ENCODE measurements at regions not wholly inside any gene's neighbourhood (a gene's known extent, or its start where the extent isn't known, plus 50 kb on each side); places are given as distances from the start of the nearest gene placed in this dataset.
"Not testable (repeated sequence)": the region's sequence is repeated elsewhere in the genome, so short reads cannot be mapped to it uniquely, and the experiment has no call there.

DNA sequence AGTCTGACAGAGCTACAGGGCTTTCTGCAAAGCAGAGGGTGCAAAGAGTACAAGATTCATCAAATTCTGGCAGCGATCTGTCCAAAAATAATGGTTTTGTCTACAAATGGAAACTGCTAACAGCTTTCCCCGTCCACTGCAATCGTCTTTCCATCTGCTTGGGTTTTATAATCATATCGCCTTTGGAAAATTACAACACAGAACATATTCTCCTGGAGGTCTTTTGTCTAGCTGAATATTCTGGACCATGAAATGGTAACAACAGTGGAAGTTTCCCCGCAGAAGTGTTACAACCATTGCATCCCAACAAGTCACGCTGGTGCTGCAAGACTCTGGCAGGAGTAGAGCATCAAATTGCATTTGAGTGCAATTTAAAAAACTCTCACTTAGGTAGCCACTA lies 101.2 kb upstream of the BOD1L1 start:
- DNase-seq, result no peak
- H3K9me3 ChIP-seq, result no peaks in the 10 kb centered on the region
- no peak overlapping the region for H3K4me3 ChIP-seq
- no peaks in the 10 kb centered on the region for H3K27me3 ChIP-seq
- no peaks in the 10 kb centered on the region for H3K36me3 ChIP-seq

DNA sequence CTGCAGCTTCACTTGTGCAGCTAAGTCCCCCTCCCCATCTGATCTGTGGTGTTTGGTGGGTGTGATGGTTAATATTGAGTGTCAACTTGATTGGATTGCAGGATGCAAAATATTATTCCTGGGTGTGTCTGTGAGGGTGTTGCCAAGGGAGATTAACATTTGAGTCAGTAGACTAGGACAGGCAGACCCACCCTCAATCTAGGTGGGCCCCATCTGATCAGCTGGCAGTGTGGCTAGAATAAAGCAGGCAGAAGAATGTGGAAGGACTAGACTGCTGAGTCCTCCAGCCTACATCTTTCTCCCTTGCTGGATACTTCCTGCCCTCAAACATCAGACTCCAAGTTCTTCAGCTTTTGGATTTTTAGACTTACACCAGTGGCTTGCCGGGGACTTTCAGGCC lies 103.5 kb upstream of the BOD1L1 start:
- Histone ChIP-seq H3K9me3 (no peaks in the 10 kb centered on the region), H3K4me3 (no peak overlapping the region), H3K36me3 (no peaks in the 10 kb centered on the region), H3K27me3 (no peaks in the 10 kb centered on the region)
- DNase-seq, result no peak

DNA sequence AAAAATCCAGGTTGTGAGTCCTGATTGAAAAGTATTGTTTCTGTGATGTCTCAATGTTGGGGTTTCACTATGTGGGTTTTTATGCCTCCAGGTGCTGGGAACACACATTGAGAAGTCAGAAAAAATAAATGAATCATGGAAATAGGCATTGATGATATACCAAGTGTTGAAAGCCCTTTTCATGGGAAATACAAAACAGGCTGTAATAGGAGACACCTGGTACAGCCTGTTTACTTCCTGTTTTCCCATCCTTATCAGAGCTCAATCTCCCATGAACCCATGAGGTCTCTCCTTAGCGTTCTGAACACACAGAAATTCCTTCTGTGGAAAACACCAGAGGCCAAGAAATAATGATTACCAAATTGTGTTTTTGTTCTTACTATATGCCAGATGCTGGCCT lies 106.3 kb upstream of the BOD1L1 start:
- DNase-seq, result no peak

DNA sequence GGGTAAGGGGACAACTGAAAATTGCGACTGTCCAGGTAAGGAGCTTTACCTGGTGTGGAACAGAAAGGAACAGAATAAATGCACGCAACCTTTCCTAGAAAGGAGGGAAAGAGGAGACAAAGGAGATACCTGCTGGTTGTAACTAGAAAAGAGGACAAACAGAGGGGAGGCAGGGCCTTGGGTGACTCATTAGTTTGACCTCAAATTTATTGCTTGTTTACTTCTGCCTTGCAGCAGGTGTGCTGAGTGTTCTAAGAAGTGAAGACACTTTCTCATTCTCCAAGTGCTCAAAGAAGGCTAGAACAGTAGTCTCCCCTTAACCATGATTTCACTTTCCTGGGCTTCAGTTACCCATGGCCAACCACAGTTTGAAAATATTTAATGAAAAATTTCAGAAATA lies 123.1 kb upstream of the BOD1L1 start:
- Histone ChIP-seq H3K36me3 (no peaks in the 10 kb centered on the region), H3K9me3 (no peaks in the 10 kb centered on the region), H3K27me3 (no peaks in the 10 kb centered on the region), H3K4me3 (no peak overlapping the region)
- no peak for DNase-seq

More for the DNA sequence above, 106.3 kb upstream of the BOD1L1 start:
- H3K27me3 ChIP-seq, result no peaks in the 10 kb centered on the region
- H3K4me3 ChIP-seq, result no peak overlapping the region
- H3K36me3 ChIP-seq, result no peaks in the 10 kb centered on the region
- H3K9me3 ChIP-seq, result no peaks in the 10 kb centered on the region

- not testable (repeated sequence) for DNase-seq, H3K27me3 ChIP-seq, H3K36me3 ChIP-seq, H3K4me3 ChIP-seq, H3K9me3 ChIP-seq
These were observed 134.1 kb upstream of the BOD1L1 start for GRCh38 chr4:13761581-13761980.

DNA sequence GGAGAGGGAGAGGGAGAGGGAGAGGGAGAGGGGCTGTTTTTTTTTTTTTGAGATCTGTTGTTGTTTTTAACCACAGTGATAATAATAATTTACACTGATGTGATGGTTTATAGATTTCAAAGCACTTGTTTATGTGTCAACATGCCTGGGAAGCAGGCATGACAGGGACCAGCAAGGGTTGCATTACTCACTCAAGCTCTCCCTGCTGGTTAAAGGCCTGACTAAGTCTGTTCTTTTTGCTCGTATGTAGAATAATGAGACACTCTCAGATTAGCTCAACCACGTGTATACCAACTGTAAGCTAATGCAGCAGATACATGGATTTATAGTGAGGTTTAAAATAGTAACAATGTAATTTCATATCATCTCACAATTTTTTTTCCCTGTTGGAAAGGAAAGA lies 134.6 kb upstream of the BOD1L1 start:
- Histone ChIP-seq H3K27me3 (no peaks in the 10 kb centered on the region), H3K36me3 (no peaks in the 10 kb centered on the region), H3K4me3 (no peak overlapping the region), H3K9me3 (no peaks in the 10 kb centered on the region)
- DNase-seq, result no peak

- no peaks in the 10 kb centered on the region for H3K27me3 ChIP-seq
- H3K9me3 ChIP-seq, result no peaks in the 10 kb centered on the region
- no peak overlapping the region for H3K4me3 ChIP-seq
- no peaks in the 10 kb centered on the region for H3K36me3 ChIP-seq
- DNase-seq, result no peak
These were observed 136.2 kb upstream of the BOD1L1 start for GRCh38 chr4:13763707-13764106.

GRCh38 chr4:13765539-13765938 lies 138.0 kb upstream of the BOD1L1 start:
- DNase-seq, result peak; percentile 1
- no peak overlapping the region for H3K4me3 ChIP-seq
- no peaks in the 10 kb centered on the region for H3K27me3 ChIP-seq
- no peaks in the 10 kb centered on the region; the same call in 1 of the 2 replicates for H3K9me3 ChIP-seq
- no peaks in the 10 kb centered on the region for H3K36me3 ChIP-seq

DNA sequence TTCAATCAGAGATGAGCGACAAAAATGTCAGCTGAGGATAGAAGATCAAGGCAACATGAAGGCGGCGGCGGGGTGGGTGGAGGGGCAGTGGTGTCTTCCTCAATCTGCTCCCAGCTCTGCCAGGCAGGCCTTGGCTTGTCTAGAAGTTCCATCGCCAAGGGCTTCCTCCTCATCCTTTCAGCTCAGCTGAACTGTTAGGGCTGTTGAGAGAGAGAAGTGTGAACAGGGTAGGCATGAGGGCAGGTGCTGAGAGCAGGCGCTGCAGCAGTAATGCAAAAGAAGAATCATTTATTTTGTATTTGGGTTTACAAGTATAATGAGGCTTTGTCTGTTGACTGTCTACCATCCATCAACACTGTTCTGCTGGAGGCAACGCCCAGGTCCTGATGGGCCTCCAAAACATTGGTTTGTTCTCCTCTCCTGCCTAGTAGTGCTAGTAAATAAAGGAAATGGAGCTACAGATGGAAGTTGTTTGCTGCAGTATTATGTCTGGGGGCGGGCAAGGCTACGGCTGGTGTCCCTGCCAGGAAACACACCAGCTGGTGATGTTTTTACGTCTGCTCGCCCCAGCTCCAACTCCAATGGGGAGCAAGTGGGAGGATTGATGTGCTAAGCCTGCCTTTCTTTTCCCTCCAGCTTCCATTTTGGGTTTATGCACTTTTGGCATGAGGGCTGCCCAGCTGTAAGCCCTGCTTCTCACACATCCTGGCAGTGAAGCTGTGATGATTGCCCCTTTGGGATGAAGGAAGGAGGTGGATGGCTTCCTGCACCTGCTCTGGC lies 139.4 kb upstream of the BOD1L1 start:
- Histone ChIP-seq H3K36me3 (no peaks in the 10 kb centered on the region), H3K27me3 (no peaks in the 10 kb centered on the region), H3K4me3 (no peak overlapping the region), H3K9me3 (no peaks in the 10 kb centered on the region; the same call in 1 of the 2 replicates)
- no peak for DNase-seq

GRCh38 chr4:13777341-13777740 lies 149.8 kb upstream of the BOD1L1 start:
- Histone ChIP-seq H3K36me3 (no peaks in the 10 kb centered on the region), H3K9me3 (no peaks in the 10 kb centered on the region), H3K27me3 (no peaks in the 10 kb centered on the region), H3K4me3 (no peak overlapping the region)
- DNase-seq, result no peak

GRCh38 chr4:13778367-13778766 lies 150.8 kb upstream of the BOD1L1 start:
- Histone ChIP-seq H3K27me3 (no peaks in the 10 kb centered on the region), H3K9me3 (no peaks in the 10 kb centered on the region), H3K4me3 (no peak overlapping the region), H3K36me3 (no peaks in the 10 kb centered on the region)
- no peak for DNase-seq

GRCh38 chr4:13782231-13782630 lies 154.7 kb upstream of the BOD1L1 start:
- DNase-seq, result no peak
- Histone ChIP-seq H3K9me3 (no peaks in the 10 kb centered on the region), H3K36me3 (no peaks in the 10 kb centered on the region), H3K27me3 (no peaks in the 10 kb centered on the region), H3K4me3 (no peak overlapping the region)

DNA sequence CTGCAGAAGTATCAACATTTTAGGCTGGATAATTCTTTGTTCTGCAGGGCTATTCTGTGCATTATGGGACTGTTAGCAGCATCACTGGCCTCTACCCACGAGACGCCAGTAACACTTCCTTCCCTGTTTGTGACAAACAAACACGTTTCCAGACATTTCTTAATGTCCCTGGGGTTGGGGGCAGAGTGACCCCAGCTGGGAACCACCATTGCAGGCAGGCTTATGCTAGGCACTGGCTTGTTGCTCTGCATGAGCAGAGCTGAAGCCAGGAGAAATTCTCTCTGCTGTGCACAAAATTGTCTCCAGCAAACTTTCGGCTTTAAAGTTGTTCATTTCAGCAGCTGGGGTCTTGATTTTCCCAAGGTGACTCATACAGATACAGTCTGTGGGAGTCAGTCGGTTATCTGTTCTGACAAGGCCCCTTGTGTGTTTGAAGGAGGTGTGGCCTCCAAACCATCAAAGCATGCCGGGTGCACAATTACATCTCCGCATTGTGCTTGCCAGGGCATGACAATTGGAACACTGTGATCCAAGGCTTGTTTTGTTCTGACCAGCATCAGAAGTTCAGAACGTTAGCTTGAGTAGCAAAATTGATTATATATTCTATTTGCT lies 156.4 kb upstream of the BOD1L1 start:
- Histone ChIP-seq H3K36me3 (no peaks in the 10 kb centered on the region), H3K27me3 (no peaks in the 10 kb centered on the region), H3K9me3 (no peaks in the 10 kb centered on the region), H3K4me3 (no peak overlapping the region)
- no peak for DNase-seq

DNA sequence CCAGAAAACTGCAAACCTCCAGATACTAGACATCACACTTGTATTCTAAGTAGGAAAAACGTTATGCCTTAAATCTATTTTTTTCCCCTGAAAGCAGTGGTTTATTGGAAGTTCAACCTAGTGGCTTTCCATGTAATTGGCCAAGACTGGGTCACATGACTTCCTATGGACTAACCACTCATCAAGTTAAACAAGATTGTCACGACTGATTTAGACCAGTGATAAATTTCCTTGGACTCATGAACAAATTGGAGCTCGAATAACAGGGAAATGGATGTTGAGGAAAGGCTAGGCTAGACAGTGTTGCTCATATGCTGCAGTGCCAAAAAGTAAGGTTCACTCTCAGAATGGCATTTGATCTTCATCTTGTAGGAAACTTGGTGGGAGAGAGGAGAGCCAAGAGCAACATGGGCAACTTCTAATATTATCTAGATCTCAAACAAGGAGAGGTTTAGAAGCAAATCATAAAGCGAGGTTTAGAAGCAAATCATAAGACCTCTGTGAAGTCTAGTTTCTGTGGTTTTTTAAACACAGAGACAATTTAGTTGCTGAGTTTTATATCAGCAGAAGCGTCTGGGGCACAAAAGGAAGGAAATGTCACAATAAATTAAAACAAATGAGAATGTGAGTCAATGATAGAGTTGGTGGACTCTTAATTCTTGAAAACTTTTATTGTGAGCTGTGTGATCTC lies 165.6 kb upstream of the BOD1L1 start:
- DNase-seq, result no peak

GRCh38 chr4:13794819-13795565 lies 167.5 kb upstream of the BOD1L1 start:
- no peak overlapping the region for H3K4me3 ChIP-seq
- no peaks in the 10 kb centered on the region for H3K27me3 ChIP-seq
- no peaks in the 10 kb centered on the region for H3K9me3 ChIP-seq

More for the DNA sequence above, 165.6 kb upstream of the BOD1L1 start:
- Histone ChIP-seq H3K36me3 (no peaks in the 10 kb centered on the region), H3K4me3 (no peak overlapping the region), H3K9me3 (no peaks in the 10 kb centered on the region), H3K27me3 (no peaks in the 10 kb centered on the region)

GRCh38 chr4:13797061-13797460 lies 169.5 kb upstream of the BOD1L1 start:
- Histone ChIP-seq H3K36me3 (no peaks in the 10 kb centered on the region), H3K27me3 (no peaks in the 10 kb centered on the region), H3K4me3 (no peak overlapping the region), H3K9me3 (no peaks in the 10 kb centered on the region)
- no peak for DNase-seq

More at GRCh38 chr4:13794819-13795565, 167.5 kb upstream of the BOD1L1 start:
- DNase-seq, result no peak
- no peaks in the 10 kb centered on the region for H3K36me3 ChIP-seq

DNA sequence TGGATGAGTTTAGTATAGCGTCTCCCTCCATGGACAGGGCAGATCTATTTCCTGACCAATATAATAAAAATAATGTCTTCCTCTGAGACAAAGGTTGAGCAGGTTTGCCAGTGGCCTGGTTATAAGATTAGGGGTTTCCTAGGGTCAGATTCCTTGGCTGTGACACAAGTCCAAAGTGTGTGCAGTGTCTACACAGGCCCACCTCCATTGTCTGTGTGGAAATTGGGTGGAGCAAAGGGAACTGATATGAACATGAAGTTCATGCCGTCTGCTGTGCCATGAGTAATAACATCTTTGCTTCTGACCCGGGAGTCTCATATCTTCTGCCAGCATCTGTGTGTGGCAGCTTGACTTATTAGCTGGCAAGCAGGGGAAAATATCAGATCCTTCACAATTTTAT lies 187.7 kb upstream of the BOD1L1 start:
- H3K9me3 ChIP-seq, result no peaks in the 10 kb centered on the region
- H3K27me3 ChIP-seq, result no peaks in the 10 kb centered on the region
- H3K36me3 ChIP-seq, result no peaks in the 10 kb centered on the region
- no peak overlapping the region for H3K4me3 ChIP-seq
- no peak for DNase-seq
